Vagina (tissue), 2 donors: ENCODE measurements at regions not wholly inside any gene's neighbourhood (a gene's known extent, or its start where the extent isn't known, plus 50 kb on each side); places are given as distances from the start of the nearest gene placed in this dataset.

Source experiments
- DNase-seq, 2 donors: peaks; one replicate each; pipeline ENCODE4 v3.0.0-alpha.2; 2017; ENCODE audit errors: extremely low spot score in 2 of 2
- H3K27ac ChIP-seq: fragments of 200-600 bp; sonication (generic); one replicate; pipeline ENCODE4 v1.5.1; 2019
- H3K27me3 ChIP-seq: fragments of 200-600 bp; sonication (generic); one replicate; pipeline ENCODE4 v1.5.1; 2019
- H3K36me3 ChIP-seq, 2 donors: fragments of 200-600 bp; sonication (generic); one replicate each; pipeline ENCODE4 v1.5.1; 2017 to 2019
- H3K4me1 ChIP-seq: fragments of 200-600 bp; sonication (generic); one replicate; pipeline ENCODE4 v1.5.1; 2019
- H3K4me3 ChIP-seq, 2 donors: fragments of 200-600 bp; sonication (generic); 1 replicate in 1 of 2; 2 replicates in 1 of 2; pipeline ENCODE4 v1.5.1; 2016 to 2019
- H3K9me3 ChIP-seq: fragments of 200-600 bp; sonication (generic); one replicate; pipeline ENCODE4 v1.5.1; 2019
- CTCF ChIP-seq, 3 experiments: fragments of 450-650 bp in 2 of 3; fragments of 200-600 bp in 1 of 3; sonication (generic) in 1 of 3; IDR thresholded peaks; one replicate each; pipeline ENCODE4 v1.5.1; 2017 to 2019; ENCODE audit warnings: antibody characterized with exemption in 3 of 3, mild to moderate bottlenecking in 2 of 3, moderate library complexity in 2 of 3
- POLR2A ChIP-seq, 2 donors: fragments of 450-650 bp; IDR thresholded peaks; one replicate each; pipeline ENCODE4 v1.6.1; 2017; ENCODE audit warnings: antibody characterized with exemption in 2 of 2, mild to moderate bottlenecking in 2 of 2, moderate library complexity in 2 of 2
- POLR2AphosphoS5 ChIP-seq, 2 donors: sonication (generic); formaldehyde crosslinking; IDR thresholded peaks; one replicate each; pipeline ENCODE4 v1.9.0; 2017; ENCODE audit warnings: antibody characterized with exemption in 2 of 2, mild to moderate bottlenecking in 2 of 2, low read depth in 1 of 2; ENCODE audit not compliant: insufficient read depth in 1 of 2
- intact Hi-C: fragments of 100-400 bp; cut with DNase I; formaldehyde crosslinking; loops from one replicate; pipeline ENCODE4 v1.15.1; 2023

GRCh38 chr2:8053216-8053615, 628.6 kb upstream of the ID2 start:
- intact Hi-C loops = no loop called here

GRCh38 chr2:8054070-8054469, 627.8 kb upstream of the ID2 start:
- no peak for TF ChIP-seq POLR2AphosphoS5 (IDR thresholded peaks at IDR 0.05; ENCODE audit: insufficient read depth in 1 of 2, low read depth in 1 of 2)
- TF ChIP-seq CTCF (IDR thresholded peaks at IDR 0.05) = no peak
- TF ChIP-seq POLR2A (IDR thresholded peaks at IDR 0.05) = no peak
- Histone ChIP-seq H3K27ac (no peak overlapping the region), H3K4me3 (no peak overlapping the region), H3K9me3 (no peaks in the 10 kb centered on the region), H3K36me3 (no peaks in the 10 kb centered on the region), H3K4me1 (no peaks in the 10 kb centered on the region), H3K27me3 (no peaks in the 10 kb centered on the region)
- no peak for DNase-seq
- intact Hi-C loops = no loop called here

More at GRCh38 chr2:8053216-8053615, 628.6 kb upstream of the ID2 start:
- DNase-seq = no peak
- H3K36me3 ChIP-seq = no peaks in the 10 kb centered on the region
- H3K27me3 ChIP-seq = no peaks in the 10 kb centered on the region
- TF ChIP-seq POLR2AphosphoS5 (IDR thresholded peaks at IDR 0.05; ENCODE audit: insufficient read depth in 1 of 2, low read depth in 1 of 2) (no peak), CTCF (IDR thresholded peaks at IDR 0.05) (no peak), POLR2A (IDR thresholded peaks at IDR 0.05) (no peak)
- H3K4me3 ChIP-seq = no peak overlapping the region
- H3K9me3 ChIP-seq = no peaks in the 10 kb centered on the region
- no peak overlapping the region for H3K27ac ChIP-seq
- no peaks in the 10 kb centered on the region for H3K4me1 ChIP-seq

- intact Hi-C loops = no loop called here
- H3K9me3 ChIP-seq = no peaks in the 10 kb centered on the region
- H3K27ac ChIP-seq = no peak overlapping the region
- no peaks in the 10 kb centered on the region for H3K4me1 ChIP-seq
- no peak for DNase-seq
- no peaks in the 10 kb centered on the region for H3K36me3 ChIP-seq
- no peak for TF ChIP-seq POLR2AphosphoS5 (IDR thresholded peaks at IDR 0.05; ENCODE audit: insufficient read depth in 1 of 2, low read depth in 1 of 2)
- TF ChIP-seq POLR2A (IDR thresholded peaks at IDR 0.05) = no peak
- TF ChIP-seq CTCF (IDR thresholded peaks at IDR 0.05) = no peak
- H3K4me3 ChIP-seq = no peak overlapping the region
- H3K27me3 ChIP-seq = no peaks in the 10 kb centered on the region
Observed at GRCh38 chr2:8058652-8059051, 623.2 kb upstream of the ID2 start.

- TF ChIP-seq POLR2A (IDR thresholded peaks at IDR 0.05) (no peak), CTCF (IDR thresholded peaks at IDR 0.05) (no peak), POLR2AphosphoS5 (IDR thresholded peaks at IDR 0.05; ENCODE audit: insufficient read depth in 1 of 2, low read depth in 1 of 2) (no peak)
- intact Hi-C loops = no loop called here
- Histone ChIP-seq H3K36me3 (no peaks in the 10 kb centered on the region), H3K4me1 (no peaks in the 10 kb centered on the region), H3K27me3 (no peaks in the 10 kb centered on the region), H3K4me3 (no peak overlapping the region), H3K9me3 (no peaks in the 10 kb centered on the region), H3K27ac (no peak overlapping the region)
- DNase-seq = no peak
Observed at GRCh38 chr2:8059255-8059654, 622.6 kb upstream of the ID2 start.

GRCh38 chr2:8059794-8060193, 622.1 kb upstream of the ID2 start:
- DNase-seq = no peak
- Histone ChIP-seq H3K27ac (no peak overlapping the region), H3K27me3 (no peaks in the 10 kb centered on the region), H3K4me1 (no peaks in the 10 kb centered on the region), H3K36me3 (no peaks in the 10 kb centered on the region), H3K4me3 (no peak overlapping the region), H3K9me3 (no peaks in the 10 kb centered on the region)
- intact Hi-C loops = no loop called here
- TF ChIP-seq CTCF (IDR thresholded peaks at IDR 0.05) (no peak), POLR2A (IDR thresholded peaks at IDR 0.05) (no peak), POLR2AphosphoS5 (IDR thresholded peaks at IDR 0.05; ENCODE audit: insufficient read depth in 1 of 2, low read depth in 1 of 2) (no peak)
